Stimulated activated CD8-positive, alpha-beta memory T cell treated with anti-CD3 and anti-CD28 coated beads, Interleukin-4, amount 100 ng/mL, for 48 hours (primary cell): ENCODE measurements at regions not wholly inside any gene's neighbourhood (a gene's known extent, or its start where the extent isn't known, plus 50 kb on each side); places are given as distances from the start of the nearest gene placed in this dataset.
"Not testable (repeated sequence)": the region's sequence is repeated elsewhere in the genome, so short reads cannot be mapped to it uniquely, and the experiment has no call there.

ENCODE experiments used
- DNase-seq: peaks from one replicate; pipeline ENCODE4 v3.0.0-alpha.2; 2020

DNA sequence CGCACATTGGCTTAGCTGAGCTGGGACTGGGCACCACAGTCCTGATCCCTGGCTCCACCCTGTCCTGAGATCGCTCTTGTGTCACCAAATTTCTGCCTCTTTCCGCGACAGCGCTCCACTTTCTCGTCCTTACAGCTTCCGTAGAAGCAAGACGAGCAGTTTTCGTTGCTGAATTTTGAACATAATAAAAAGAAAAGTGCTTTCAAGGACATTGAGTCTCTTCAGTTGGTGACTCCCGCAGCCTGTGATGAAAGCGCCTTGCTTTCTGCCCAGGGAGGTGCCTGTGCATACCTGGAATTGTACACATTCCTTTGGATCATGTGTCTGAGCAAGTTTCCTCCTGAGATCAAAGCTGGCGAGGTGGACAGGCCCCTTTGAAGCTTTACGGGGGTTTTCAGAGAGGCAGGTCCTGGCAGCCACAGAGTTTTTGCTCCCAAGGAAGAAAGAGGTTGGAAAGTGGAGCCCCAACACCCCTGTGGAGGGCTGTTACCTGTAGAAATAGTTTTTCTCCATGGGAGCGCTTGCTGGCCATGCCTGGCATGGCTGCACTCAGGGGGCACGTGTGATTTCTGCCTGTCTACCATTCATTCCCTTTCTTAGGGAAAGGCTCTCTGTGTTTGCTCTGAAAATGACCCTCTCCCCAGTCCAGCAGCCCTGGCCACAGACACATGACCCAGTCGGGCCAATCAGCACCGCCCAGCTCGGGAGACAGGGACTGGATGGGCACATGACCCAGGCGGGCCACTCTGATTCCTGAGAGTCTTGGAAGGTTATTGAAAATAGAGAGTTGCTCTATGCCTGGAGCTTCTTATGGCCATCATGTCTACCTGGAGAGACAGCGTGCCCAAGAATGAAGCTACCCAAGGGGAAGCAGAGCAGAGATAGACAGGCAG, 115.6 kb upstream of the OTOS start:
- DNase-seq, result no peak

DNA sequence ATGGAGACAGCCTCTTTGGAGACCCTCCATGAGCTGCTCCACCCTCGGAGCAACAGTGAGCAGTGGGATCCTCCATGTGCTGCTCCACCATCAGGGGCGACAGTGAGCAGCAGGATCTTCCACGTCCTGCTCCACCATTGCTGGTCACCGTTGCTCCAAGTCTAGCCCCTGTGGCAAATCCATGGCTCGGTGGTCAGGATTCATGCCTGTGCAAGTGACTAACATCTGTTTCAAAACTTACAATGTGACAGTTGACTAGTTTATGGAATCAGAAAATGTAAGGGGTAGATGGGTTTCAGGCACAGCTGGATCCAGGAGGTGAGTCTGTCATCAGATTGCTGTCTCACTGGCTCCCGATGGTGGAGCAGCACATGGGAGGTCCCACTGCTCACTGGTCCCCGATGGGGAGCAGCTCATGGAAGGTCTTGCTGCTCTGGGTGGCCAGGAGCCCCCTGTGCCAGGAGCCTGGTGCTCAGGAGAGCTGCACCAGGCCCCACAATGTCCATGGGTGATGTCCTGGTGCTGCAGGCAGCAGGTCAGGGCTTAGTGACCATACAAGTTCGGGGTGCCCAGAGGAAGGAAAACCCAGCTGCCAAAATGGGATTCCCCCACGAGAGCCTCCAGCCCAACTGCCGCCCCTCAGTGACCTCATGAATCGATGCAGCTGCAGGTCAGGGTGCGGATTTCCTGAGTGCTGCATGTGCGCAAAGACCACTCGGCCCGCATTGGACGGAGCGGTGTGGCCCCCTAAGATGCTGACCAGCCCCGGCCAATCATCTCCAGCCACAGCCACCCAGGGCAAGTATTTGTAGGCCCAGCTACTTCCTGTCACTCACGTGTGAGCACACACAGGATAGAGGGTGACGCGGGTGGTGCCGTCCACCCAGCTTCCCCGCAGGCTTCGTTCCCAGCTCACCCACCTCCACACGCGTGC, 116.5 kb upstream of the OTOS start:
- DNase-seq, result no peak

DNA sequence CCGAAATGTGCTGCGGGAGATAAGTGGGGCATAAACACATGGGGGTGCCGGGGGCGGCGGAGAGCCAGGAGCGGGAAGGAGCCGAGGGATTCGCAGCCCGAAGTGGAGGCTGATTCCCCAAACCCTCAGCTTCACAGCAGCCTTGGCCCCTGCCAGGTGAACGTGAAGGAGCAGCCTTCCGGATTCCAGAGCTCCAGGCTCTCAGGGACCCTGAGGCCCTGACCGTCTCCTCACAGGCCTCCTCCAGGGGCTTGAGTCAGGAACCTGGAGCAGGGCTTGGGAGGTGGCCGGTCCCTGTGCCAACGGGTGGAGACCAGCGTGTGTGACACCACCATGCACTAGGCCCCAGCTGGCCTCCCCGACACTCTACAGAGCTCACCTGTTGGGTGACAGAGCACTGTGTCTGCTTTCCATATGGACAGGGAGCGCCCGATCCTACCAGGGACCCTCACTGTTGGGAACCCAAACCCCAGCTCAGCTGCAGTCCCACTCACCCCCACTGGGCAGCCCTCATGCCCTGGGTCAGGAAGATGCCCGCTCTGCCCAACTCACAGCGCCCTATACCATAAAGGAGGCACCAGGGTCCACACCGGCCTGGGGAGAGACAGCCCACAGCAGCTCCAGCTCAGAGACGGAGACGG, 117.6 kb upstream of the OTOS start:
- no peak for DNase-seq

DNA sequence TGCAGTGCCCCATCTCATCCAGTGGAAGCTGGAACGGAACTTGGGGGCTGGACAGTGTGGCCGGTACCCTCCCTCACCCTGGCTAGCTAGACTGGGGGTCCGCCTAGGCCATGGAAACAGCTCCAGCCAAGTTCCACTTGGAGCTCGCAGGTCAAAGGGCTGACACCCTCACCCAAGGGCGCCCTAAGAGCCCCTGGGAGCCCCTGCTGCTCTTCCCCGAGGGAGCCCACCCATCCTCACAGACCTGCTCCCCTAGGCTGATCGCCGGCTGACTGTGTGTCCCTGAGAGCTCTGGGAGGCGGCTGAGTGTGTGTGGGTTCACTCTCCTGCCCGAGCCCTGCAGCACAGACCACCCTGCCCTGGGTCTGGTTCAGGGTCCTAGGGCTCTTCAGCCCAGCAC, 118.2 kb upstream of the OTOS start:
- no peak for DNase-seq

DNA sequence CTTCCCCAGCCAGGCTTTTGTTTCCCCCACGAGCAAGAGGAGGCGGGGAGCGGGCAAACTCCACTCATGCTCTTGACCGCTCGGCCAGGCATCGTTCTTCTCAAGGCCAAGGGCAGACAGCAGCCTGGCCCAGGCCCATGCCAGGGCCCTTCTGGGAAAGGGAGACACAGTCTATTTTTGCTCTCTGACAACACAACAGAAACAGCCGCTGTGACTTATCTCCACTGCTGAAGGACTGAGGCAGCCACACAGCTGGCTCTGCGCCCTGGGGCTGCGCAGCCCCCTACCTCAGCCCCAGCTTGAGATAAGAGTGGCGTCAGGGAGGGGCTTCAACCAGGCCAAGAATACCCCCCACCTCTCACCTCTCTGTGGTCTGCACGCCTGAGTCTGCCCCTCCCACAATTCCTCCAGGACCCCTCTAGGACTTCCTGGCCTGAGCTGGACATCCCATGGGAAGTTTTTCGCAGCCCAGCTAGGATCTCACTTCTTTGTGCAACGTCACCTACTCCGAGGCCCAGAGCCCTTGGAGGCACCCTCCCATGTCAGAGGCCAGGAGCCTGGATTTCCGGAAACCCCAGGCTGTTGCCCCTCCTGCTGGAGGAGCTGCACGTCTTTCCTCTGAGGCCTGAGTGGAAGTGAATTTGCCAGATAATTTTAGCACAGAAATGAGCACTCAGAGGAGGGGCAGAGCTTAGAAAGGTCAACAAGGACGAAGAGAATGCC, 118.9 kb upstream of the OTOS start:
- no peak for DNase-seq

DNA sequence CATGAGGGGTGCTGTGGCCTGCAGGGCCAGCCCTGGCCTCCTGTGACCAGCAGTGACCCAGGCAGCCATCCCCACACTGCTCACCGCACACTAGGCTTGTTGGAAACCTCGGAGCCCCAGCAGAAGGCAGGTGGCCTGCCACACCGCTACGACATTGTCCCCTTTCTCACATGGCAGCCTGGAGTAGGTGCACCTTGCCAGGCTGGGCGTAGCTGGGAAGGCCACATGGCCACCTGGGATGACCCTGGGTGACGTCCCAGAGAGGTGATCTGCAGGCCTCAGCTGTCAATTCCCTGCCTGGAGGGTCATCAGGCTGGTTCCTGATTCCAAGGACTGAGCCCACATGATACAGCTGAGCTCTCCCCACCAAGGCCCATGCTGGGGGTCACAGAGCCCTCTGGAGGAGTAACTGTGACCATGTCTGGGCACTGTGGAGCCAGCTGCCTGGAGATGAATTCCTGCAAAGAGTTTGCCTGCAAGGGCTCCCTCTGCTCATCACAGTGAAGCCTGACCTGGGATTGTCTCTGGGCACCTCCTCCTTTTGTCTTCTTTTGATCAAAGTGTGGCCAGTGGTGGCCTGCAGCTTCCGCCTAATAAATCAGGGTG, 119.6 kb upstream of the OTOS start:
- DNase-seq, result no peak

DNA sequence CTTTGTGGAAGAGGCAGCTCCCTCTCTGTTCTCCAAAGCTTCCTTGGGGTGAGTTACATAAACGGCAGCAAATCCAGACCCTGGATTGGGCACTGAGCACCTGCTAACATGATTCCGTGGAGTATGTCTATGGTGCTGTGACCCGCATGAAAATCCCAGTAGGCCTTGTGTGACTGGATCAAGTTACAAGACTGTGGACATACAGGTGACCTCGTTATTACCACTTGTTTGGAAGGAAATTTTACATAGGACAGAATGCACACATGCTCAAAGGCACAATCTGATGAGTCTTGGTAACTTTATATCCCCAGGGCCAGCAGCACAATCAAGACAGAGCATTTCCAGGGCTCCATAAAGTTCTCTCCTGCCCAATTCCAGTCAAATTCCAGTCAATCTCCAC, 120.2 kb upstream of the OTOS start:
- DNase-seq, result no peak

DNA sequence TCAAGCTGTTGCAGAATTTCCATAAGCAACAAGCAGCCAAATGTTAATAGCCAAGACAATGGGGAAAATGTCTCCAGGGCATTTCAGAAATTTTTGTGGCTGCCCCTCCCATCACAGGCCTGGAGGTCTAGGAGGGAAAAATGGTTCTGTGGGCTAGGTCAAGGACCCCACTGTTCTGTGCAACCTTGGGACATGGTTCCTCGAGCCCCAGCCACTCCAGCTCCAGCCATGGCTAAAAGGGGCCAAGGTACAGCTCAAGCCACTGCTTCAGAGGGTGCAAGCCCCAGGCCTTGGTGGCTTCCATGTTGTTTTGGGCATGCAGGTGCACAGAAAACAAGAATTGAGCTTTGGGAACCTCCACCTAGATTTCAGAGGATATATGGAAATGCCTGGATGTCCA, 122.1 kb upstream of the OTOS start:
- DNase-seq, result not testable (repeated sequence)

DNA sequence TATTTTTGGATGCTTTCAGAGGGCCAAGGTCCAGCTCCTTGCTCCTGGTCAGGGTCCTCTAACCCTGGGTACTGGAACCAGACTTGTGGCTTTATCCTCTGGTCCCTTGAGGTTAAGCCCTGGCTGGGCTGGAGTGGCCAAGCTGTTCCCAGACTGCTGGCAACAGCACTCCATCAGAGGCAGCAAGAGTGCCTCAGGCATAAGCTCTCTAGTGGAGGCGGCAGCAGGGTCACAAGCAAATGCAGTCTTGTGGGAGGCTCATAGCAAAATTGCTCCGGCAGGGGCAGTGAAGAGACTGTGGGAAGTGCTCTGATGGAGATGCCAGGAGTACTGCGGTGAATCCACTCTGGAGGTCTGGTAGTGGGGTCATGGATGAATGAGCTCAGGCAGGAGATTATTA, 128.9 kb upstream of the OTOS start:
- DNase-seq, result no peak

DNA sequence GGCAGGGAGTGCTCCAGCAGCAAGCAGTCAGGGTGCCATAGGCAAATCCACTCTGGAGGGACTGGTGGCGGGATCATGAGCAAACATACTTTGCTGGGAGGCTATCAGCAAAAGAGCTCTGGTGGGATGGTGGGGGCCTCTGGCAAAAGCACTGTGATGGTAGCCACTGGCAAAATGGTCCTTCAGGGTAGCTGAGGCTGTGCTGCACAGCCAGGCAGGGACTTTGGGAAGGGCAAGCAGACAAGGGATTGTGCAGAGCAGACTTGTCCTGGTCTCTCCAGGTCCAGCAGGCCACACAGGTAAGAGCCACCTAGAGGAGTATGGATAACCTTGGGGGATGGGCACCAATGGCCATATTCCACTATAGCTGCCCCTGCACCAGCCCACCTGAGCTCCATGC, 129.4 kb upstream of the OTOS start:
- DNase-seq, result no peak

DNA sequence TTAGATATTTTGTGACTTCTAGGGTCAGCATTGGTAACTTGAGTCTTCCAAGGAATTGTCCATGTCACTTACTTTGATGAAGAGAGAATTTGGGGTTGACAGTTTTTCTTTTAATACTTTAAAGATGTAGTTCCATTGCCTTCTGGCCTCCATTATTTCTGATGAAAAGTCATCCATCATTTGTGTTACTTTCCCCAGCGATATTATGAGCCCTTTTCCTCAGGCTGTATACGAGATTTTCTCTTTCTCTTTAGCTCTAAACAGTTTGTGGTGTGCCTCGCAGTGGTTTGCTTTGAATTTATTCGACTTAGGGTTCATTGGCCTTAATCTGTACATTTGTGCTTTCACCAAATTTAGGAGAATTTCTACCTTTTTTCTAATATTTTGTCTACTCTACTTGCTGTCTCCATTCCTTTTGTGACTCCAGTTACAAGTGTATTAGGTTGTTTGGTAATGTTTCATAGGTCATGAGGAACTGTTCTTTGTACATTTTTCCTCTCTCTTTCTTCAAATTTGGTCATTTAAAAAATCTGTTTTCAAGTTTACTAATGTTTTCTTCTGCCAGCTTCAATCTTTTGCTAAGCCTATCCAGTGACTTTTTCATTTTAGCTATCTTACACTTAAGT, 131.4 kb upstream of the OTOS start:
- no peak for DNase-seq

DNA sequence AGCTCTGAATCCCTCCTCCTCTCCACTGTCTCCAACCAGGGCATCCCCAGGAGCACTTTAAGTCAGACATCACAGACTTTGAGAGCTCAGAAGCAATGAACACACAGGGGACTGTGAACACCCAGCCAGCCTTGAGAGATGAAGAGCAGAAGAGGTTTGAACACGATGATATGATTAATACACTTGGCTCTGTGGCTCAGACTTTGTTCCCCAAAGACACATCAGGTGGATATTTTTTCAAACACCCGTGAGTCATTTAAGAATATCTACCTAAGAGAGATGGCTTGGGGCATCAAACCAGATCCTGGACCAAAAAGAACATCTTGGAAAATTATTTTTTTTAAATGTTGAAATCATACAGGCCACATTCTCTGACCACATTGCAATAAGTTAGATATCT, 134.9 kb upstream of the OTOS start:
- no peak for DNase-seq

DNA sequence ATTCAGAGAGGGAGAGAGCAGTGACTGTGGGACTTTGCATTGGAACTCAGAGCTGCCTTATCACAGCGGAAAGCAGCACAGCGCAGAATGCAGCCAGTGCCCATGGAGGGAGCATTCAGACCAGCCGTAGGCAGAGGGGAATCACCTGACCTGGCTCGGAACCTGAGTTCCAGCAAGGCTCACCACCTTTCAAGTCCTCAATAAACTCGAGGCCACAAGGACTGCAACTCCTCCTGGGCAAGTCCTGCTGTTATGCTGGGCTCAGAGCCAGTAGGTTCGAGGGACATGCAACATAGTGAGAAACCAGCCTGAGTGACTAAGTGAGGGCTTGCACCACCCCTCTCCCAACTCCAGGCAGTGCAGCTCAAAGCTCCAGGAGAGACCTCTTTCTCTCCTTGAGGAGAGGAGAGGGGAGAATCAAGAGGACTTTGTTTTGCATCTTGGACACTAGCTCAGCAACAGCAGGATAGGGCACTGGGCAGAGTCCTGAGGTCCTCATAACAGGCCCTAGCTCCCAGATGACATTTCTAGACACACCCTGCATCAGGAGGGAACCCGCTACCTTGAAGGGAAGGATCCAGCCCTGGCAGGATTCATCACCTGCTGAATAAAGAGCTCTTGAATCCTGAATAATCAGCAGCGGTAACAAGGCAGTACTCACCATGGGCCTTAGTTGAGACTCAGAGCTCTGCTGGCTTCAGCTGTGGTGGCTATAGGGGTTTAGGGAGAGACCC, 136.8 kb upstream of the OTOS start:
- no peak for DNase-seq

DNA sequence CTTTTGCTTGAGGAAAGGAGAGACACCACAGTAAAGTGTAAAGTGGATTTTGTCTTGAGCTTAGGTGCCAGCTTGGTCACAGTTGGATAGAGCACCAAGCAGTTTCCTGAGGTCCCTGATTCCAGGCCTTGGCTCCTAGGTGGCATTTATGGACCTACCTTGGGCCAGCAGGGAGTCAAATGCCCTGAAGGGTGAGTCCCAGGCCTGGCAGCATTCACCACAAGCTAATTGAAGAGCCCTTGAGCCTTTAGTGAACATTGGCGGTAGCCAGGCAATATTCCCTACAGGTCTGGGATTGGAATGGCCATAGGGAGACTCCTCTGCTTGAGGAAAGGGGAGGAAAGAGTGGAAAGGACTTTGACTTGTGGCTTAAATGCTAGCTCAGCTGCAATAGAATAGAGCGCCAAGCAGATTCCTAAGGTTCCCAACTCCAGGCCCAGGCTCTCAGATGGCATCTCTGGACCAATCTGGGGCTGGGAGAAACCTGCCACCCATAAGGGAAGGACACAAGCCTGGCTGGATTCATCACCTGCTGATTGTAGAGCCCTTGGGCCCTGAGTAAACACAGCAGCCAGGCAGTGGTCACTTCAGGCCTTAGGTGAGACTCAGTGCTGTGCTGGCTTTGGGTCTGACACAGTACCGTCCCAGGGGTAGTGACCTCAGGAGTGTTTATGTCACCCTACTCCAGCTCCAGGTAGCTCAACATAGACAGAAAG, 137.5 kb upstream of the OTOS start:
- DNase-seq, result no peak

DNA sequence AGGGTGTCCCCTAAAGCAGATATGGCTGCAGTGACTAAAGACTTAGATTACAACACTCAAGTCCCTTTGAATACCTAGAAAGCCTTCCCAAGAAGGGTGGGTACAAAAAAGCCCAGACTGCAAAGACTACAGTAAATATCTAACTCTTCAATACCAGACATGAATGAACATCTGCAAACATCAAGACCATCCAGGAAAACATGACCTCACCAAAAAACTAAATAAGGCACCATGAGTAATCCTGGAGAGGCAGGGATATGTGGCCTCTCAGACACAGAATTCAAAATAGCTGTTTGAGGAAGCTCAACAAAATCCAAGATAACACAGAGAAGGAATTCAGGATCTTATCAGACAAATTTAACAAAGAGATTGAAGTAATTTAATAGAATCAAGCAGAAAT, 138.2 kb upstream of the OTOS start:
- DNase-seq, result no peak

DNA sequence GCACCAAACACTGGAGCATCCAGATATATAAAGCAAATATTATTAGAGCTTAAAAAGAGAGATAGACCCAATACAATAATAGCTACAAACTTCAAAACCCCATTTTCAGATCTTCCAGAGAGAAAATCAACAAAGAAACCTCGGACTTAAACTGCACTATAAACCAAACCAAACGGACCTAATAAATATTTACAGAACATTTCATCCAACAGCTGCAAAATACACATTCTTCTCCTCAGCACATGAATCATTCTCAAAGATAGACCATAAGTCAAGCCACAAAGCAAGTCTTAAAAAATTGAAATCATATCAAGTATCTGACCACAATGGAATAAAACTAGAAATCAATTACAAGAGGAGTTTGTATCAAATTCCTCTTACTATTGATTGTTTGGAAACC, 140.2 kb upstream of the OTOS start:
- no peak for DNase-seq

DNA sequence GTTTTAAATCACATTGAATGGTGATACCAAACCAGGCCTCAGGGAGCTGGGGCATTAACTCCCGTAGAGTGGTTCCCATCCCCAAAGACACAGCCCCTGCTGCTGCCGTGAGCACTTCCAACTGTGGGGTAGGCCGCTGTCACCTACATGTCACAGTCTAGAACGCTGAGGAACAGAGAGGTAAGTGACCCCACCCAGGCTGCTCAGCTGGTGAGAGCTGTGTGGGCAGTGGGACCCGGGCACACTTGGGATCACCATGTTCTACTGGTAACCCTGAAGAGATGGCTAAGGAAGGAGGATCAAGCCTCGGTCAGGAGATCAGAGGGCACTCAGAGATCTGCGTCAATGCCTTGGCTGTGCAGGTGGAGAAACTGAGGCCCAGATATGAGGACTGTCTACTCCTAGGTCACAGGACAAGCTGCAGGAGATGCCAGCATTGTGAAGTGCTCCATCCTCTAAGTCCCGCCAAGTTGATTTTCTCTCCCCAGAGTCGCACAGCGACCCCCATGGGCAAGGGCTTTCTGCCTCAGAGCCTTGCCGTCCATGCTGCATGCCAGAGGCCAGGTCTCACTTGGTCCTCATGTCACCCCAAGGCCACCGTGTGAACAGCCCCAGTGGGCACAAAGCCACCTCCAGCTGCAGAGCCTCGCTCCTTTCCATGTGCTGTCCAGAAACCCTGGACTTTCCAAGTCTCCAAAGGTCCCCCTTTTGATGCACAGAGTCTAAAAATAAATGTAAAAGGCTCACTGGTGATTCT, 144.2 kb upstream of the OTOS start:
- DNase-seq, result no peak

DNA sequence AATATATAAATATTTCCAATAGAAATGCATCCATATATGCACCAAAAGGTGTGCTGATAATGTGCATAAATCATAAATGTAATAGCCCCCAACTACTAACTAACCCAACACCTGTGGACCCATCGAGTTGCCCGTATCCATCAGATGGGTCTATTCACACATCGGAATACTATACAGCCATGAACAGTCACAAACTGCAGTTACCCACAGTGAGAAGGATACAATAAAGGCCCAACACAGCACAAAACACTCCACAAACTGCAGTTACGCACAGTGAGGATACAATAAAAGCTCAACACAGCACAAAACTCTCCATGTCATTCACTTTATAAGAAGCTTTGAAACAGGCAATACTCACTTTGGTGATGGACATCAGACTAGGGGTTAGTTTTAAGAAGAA, 145.3 kb upstream of the OTOS start:
- DNase-seq, result no peak

DNA sequence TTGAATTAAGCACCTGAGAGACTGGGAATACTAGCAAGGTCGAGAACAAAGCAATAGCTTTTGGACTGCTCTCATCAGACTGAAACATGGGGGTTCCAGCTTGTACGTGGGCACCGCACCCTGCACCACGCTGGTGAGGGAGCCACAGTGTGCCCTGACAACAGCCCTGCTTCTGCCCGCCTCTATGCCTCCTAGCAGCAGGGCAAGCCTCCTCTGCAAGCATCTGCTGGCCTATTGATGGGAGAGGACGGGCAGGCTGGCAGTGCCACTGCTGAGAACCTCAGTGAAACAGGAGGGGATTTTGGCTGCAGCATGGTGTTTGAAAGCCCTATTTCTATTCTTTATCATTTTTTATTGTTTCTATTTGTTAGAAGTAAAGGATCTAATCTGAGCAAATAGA, 146.1 kb upstream of the OTOS start:
- no peak for DNase-seq

DNA sequence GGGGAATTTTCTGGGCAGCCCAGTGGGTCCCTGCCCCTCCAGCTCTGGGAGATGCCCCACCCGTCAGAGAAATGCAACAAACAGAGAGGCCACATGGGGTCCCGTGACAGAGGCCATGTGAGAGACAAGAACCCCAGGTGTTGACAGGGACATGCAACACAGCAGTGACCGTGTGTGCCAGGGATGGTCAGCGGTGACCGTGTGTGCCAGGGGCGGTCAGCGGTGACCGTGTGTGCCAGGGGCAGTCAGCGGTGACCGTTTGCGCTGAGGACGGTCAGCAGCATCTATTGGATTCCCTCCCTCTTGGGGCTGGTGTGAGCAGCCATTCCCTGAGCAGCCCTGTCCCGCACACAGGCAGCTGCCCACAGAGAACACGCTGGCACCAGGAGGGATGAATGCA, 146.6 kb upstream of the OTOS start:
- DNase-seq, result no peak
